NOMO-1 treated with DMSO at 0.1 percent for 48 hours (cell line): ENCODE measurements at regions not wholly inside any gene's neighbourhood (a gene's known extent, or its start where the extent isn't known, plus 50 kb on each side); places are given as distances from the start of the nearest gene placed in this dataset.
"Not testable (repeated sequence)": the region's sequence is repeated elsewhere in the genome, so short reads cannot be mapped to it uniquely, and the experiment has no call there.

Source experiments
- DNase-seq: peaks from one replicate; lab custom pipeline; 2025; ENCODE audit not compliant: unreplicated experiment; lab: John Stamatoyannopoulos, UW

GRCh38 chr6:76790045-76790796 lies 673.1 kb downstream of the HTR1B start:
- no peak for DNase-seq

DNA sequence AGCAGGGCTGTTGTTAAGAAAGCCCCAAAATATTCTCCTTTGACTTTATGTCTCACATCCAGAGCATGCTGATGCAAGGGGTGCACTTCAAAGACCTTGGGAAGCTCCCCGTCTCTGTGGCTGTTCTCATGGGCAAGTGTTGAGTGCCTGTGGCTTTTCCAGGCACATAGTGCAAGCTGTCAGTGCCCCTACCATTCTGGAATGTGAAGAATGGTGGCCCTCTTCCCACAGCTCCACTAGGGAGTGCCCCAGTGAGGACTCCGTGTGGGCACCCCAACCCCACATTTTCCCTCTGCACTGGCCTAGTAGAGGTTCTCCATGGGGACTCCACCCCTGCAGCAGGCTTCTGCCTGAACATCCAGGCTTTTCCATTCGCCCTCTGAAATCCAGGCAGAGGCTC lies 673.7 kb downstream of the HTR1B start:
- DNase-seq: no peak

DNA sequence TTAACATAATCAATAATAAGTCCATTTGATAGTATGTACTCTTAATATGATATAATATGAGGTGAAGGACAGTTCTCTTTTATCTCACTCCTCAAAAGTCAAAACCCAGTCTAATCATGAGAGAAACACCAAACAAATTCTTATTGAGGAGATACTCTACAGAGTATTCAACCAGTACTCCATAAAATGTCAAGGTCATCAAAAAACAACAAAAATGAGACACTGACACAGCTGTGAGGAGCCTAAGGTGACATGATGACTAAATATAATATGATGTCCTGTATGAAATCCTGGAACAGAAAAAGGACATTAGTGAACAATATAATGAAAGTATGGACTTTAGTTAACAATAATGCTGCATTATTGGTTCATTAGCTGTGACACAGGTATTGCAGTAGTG lies 675.1 kb downstream of the HTR1B start:
- DNase-seq: no peak

- no peak for DNase-seq
These were observed 684.2 kb downstream of the HTR1B start for GRCh38 chr6:76779068-76779467.

DNA sequence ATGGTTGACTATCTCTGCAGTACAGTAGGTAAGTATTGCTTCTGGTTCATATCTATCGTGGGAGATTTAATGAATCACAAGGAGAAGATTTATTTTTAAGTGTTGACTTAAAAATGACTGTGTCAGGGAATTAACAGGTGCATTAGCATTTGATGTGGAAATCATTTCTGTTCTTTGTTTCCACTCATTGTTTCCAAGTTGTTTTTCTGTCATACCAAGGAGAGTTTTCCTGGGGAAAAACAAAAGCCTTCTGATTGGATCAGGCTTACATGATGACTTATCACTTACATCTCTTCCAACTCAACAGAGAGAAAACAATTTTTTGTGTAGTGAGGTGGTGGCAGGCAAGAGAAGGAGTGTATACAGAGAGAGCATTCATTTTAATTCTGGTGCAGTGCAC lies 686.4 kb downstream of the HTR1B start:
- DNase-seq: no peak

DNA sequence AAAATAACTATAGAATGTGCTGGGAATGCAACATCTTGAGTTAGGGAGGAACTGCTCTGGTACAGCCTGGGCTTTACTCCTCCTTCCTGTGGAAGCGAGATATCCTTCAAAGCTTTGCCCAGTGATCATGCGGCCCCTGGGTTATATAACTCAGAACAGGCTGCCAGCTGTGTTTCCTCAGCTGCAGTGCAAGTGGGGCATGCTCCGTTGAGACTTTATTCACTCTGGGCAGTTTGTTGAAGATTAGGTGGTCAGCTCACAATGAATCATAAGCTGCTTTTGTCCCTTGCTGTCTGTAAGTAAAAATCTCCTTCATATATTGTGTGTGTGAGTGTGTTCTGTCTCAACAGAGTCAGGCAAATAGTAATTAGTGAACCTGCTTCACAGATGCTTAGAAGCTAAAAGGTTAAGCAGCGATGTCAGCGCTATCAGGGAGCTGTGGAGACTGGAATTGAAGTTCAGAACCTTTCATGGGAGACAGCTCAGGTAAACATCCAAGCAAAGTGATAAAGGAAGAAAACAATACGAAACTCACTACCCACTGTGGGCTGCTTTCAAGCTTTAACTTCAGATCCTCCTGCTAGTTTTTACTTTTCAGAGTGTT lies 688.4 kb downstream of the HTR1B start:
- DNase-seq: no peak

DNA sequence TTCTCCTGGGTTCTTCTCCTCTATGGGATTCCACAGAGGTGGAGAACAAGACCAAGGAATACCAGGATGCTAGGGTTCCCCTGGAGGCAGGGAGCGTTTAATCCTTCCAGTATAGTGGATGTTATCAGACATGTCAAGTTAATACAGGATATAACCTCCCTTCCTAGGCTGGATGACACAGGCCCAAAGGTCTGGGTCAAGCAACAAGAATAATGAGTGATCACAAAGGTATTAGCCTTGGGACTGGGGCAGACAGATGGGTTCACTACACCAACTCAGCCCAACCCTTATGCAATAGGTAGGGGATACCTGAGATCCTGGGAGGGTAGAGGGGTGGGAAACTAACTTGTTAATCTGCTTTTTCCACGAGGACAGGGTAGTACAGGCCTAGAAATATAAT lies 690.3 kb downstream of the HTR1B start:
- no peak for DNase-seq

DNA sequence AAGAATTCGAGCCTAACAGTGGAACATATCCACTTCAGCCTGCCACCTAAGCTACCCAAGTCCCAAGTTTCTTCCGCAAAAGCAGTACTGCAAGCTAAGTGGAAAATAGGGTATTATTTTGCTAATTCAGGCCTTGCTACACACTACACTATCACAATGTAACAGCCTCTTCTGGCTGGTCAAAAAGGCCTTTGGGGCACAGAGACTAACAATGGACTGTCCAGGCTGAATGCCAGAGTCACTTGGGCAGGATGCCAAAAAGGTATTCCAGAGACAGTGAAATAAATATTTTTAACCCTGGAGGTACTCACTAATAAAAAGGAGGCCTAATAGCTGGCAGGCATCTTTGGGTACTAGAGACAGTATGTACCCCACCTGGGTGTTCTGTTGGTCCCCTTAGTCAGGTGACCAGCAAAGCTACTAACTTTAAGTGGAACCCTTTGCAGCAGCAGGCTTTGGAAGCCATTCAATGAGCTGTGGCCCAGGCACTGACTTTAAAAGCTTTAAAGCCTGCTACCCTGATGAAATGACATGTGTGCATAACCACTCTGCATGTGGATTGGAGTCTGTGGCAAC lies 692.1 kb downstream of the HTR1B start:
- DNase-seq: no peak

DNA sequence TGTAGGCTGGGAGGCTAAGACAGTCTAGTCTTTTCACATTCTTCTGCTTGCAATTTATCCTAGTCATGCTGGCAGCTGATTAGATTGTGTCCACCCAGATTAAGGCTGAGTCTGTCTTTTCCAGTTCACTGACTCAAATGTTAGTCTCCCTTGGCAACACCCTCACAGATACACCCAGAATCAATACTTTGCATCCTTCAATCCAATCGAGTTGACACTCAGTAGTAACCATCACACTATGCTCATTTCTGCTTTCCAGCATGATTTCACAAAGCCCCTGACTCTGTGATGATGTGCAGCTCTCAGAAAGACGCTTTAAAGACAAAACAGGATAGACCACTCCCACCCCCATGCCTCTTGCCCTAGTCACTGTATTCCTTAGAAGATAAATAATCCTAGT lies 693.0 kb downstream of the HTR1B start:
- no peak for DNase-seq

- DNase-seq: no peak
These were observed 694.7 kb downstream of the HTR1B start for GRCh38 chr6:76768556-76768955.

DNA sequence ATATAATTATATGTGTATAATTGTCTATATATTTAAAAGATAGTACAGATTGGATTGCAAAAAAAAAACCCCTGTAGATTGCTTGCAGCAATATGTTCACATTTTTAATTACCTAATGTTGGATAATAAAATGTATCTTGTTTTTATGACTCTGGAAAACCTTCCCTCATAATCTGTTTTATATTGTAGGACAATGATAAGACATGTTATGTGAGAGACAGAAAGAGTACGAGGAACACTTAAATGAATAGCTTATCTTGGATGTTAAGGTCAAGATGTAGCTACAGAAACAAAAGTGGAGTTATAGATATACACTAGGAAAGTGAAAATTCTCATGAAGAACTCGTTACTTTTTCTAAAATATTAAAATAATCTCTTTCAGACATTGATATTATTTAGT lies 691.6 kb upstream of the IMPG1 start:
- no peak for DNase-seq

DNA sequence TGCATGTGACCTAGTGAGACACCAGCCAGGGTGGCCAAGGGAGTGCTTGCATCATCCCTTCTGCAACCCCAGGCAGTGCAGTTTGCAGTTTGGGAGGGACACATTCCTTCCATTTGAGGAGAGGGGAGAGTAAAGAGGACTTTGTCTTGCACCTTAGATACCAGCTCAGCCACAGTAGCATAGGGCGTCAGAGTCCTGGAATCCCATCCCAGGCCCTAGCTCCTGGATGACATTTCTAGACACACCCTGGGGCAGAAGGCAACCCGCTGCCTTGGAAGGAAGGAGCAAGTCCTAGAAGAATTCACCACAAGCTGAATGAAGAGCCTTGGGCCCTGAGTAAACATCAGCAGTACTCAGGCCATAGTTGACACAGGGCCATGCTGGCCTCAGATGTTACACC lies 680.4 kb upstream of the IMPG1 start:
- no peak for DNase-seq

DNA sequence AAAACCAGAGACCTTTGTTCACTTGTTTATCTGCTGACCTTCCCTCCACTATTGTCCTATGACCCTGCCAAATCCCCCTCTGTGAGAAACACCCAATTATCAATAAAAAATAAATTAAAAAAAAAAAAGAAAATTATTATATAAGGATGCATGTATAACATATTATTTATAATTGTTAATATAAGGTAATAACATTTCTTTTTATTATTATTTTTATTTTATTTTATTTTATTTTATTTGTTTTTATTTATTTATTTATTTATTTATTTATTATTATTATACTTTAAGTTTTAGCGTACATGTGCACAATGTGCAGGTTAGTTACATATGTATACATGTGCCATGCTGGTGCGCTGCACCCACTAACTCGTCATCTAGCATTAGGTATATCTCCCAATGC lies 672.9 kb upstream of the IMPG1 start:
- not testable (repeated sequence) for DNase-seq

DNA sequence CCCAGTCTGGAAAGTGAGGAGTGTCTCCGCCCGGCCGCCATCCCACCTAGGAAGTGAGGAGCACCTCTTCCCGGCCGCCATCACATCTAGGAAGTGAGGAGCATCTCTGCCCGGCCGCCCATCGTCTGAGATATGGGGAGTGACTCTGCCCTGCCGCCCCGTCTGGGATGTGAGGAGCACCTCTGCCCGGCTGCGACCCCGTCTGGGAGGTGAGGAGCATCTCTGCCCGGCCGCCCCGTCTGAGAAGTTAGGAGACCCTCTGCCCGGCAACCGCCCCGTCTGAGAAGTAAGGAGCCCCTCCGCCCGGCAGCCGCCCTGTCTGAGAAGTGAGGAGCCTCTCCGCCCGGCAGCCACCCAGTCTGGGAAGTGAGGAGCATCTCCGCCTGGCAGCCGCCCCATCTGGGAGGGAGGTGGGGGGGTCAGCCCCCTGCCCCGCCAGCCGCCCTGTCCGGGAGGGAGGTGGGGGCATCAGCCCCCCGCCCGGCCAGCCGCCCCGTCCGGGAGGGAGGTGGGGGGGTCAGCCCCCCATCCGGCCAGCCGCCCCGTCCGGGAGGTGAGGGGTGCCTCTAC lies 671.8 kb upstream of the IMPG1 start:
- DNase-seq: not testable (repeated sequence)

DNA sequence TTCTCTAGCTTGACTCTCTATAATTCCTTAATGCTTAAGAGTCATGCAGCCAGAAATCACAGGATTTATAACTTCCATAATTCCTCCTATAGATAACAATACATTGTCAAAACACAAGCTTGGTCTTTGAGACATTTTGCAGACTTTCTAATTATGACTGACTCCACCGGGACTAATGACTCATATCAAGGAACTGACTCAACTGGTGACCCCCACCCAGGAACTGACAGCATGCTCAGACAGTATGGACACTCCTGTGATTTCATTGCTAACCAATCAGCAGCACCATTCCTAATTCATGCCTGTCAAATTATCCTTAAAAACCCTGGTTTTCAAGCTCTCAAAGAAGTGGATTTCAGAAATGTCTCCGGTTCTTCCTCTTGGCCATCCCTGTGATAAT lies 670.5 kb upstream of the IMPG1 start:
- DNase-seq: no peak

DNA sequence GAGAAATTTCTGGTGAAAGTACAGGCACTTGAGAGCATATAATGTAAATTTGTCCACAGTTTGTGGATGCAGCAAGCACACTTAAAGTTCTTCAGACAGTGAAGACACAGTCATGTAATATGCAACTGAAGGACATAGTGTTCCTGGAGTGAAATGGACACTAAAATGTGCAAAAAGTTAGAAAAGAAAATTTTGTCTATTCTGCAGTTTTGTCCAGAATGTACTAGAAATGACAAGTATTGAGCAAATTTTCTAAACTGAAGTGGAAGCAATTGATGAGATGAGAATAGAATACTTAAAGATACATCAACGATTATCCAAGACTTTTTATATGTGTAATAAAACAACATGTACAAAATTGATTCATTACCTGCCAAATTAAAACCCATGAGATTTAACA lies 647.0 kb upstream of the IMPG1 start:
- DNase-seq: no peak

DNA sequence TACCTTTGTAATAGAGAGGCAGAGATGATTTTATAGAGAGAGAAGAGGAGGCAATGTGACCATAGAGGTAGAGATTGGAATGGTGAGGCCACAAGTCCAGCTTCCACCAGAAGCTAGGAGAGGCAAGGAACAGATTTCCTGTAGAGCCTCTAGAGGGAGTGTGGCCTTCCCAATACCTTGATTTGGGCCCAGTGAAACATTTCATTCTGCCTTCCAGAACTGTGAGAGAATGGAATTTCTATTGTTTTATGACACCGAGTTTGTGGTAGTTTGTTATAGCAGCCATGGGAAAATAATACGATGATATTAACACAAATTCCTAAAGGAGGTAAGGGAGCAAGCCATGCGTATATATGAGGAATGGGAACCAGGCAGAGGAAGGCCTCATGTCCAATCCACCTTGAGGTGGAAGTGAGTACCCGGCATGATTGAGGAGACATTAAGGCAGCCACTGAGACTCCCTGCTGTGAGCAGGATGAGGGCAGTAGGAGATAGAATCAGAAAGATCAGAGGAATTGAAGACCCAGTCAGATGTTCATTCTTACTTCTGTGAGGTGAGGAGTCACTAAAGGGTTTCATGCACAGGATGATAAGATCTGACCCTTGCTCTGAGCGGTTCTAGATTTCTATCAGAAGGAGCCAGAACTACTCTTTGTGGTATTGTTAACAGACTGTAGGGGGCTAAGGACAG lies 636.3 kb upstream of the IMPG1 start:
- DNase-seq: no peak

DNA sequence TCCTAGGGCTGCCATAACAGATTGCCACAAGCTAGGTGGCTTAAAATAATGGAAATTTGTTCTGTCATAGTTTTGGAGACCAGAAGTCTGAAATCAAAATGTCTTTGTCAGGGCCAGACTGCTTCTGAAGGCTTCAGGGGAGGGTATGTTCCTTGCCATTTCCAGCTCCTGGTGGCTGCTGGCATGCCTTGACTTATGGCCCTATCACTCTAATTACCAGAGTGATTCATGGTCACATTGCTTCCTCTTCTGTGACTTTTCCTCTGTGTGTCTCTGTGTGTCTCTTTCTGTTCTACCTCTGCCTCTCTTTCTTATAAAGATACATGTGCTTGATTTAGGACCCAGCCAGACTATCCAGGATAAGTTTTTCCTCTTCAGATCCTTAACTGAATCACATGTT lies 635.2 kb upstream of the IMPG1 start:
- DNase-seq: no peak

DNA sequence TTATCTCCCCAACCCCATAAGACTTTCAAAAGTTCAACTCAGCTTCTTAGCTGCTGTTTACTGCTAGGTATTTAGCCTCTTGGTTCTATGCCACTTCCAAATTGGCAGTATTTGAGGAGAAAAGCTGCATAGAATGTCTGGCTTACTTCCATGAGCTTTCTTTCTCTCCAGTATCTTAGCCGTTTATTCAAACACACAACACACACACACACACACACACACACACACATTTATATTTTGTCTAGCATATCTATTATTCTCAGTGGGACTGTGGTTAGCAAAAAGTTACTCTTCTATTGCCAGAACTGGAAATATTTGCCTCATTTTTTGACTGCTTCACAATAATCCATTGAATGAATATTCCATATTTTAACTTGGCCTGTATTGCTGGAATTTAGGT lies 634.2 kb upstream of the IMPG1 start:
- no peak for DNase-seq

DNA sequence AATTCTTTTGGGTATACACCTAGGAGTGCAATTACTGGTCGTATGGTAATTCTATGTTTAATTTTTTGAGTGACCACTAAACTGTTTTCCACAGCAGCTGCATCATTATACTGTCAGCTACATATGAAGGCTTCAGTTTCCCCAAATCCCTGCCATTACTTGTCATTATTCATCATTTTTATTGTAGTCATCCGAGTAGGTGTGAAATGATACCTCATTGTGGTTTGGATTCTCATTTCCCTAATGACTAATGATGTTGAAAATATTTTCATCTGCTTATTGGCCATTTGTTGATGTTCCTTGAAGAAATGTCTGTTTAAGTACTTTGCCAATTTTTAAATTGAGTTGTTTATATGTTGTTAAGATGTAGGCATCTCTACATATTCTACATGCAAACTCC lies 633.6 kb upstream of the IMPG1 start:
- DNase-seq: no peak

DNA sequence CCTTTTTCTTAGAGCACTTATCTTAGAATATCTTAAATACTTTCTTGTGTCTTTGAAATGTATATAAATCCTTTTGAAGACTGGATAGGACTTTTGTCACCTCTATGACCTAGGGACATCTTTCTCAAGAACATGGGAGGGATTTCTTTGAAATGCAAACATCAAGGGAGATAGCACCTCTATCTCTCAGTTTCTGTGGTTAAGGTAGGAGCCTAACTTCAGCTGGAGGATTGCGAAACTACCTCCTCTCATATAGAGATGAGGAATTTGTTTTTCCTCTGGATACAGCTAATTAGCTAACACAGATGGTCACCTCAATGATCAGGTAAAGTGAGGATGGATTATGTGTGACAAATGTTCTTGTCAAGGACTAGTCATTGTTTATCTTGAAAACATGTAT lies 631.3 kb upstream of the IMPG1 start:
- DNase-seq: no peak

DNA sequence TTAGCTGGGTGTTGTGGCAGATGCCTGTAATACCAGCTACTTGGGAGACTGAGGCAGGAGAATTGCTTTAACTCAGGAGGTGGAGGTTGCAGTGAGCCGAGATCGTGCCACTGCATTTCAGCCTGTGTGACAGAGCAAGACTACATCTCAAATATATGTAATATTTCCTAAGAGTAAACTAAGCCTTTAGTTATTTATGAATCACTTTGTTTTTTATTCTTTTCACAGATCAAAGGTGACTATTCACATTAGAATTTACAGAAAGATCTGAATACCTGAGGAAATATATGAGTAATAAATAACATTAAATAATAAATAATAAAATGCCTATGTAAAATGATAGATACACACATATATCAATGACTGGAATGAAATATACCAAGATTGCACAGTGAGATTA lies 630.8 kb upstream of the IMPG1 start:
- no peak for DNase-seq
